Colonic mucosa (tissue), 4 donors: ENCODE measurements at regions not wholly inside any gene's neighbourhood (a gene's known extent, or its start where the extent isn't known, plus 50 kb on each side); places are given as distances from the start of the nearest gene placed in this dataset.

Experiments used
- DNase-seq: peaks from one replicate; pipeline ENCODE4 v3.0.0-alpha.2; 2020
- H3K27ac ChIP-seq: fragments of 200-600 bp; one replicate; pipeline ENCODE4 v1.8.0; 2021
- H3K27me3 ChIP-seq: fragments of 200-600 bp; one replicate; pipeline ENCODE4 v1.8.0; 2021
- H3K36me3 ChIP-seq: fragments of 200-600 bp; one replicate; pipeline ENCODE4 v1.8.0; 2021
- H3K4me1 ChIP-seq: fragments of 200-600 bp; one replicate; pipeline ENCODE4 v1.8.0; 2021; ENCODE audit warnings: mild to moderate bottlenecking
- H3K4me3 ChIP-seq: fragments of 200-600 bp; one replicate; pipeline ENCODE4 v1.8.0; 2021
- H3K9ac ChIP-seq, 2 donors: one replicate each; pipeline ENCODE4 v1.7.0; 2013; ENCODE audit warnings: control low read depth in 2 of 2, low read depth in 2 of 2, low read length in 2 of 2
- H3K9me3 ChIP-seq: fragments of 200-600 bp; one replicate; pipeline ENCODE4 v1.8.0; 2021
- CTCF ChIP-seq: fragments of 200-600 bp; IDR thresholded peaks from one replicate; pipeline ENCODE4 v1.8.0; 2022; ENCODE audit warnings: antibody characterized with exemption, mild to moderate bottlenecking
- intact Hi-C: fragments of 100-400 bp; cut with DNase I; formaldehyde crosslinking; loops from one replicate; pipeline ENCODE4 v1.14.1; 2022
- donor health status: healthy.
- donor health status: DM: no; HTN: no; CAD: no.
- donor health status: DM: no; HTN: no; CAD: no.

- DNase-seq, result no peak
- Histone ChIP-seq H3K9me3 (no peaks in the 10 kb centered on the region), H3K9ac (no peak overlapping the region), H3K36me3 (no peaks in the 10 kb centered on the region), H3K4me1 (no peaks in the 10 kb centered on the region), H3K4me3 (no peak overlapping the region), H3K27ac (no peak overlapping the region), H3K27me3 (no peaks in the 10 kb centered on the region)
- no peak for TF ChIP-seq CTCF
- intact Hi-C loops, result no loop called here
Measured at GRCh38 chr2:204116159-204116792, 179.7 kb downstream of the ICOS start.

- H3K27ac ChIP-seq, result no peak overlapping the region
- no peak overlapping the region for H3K4me3 ChIP-seq
- no peak for DNase-seq
- H3K4me1 ChIP-seq, result no peaks in the 10 kb centered on the region
- no peak overlapping the region for H3K9ac ChIP-seq
- TF ChIP-seq CTCF, result no peak
- no peaks in the 10 kb centered on the region for H3K36me3 ChIP-seq
- H3K27me3 ChIP-seq, result no peaks in the 10 kb centered on the region
- no peaks in the 10 kb centered on the region for H3K9me3 ChIP-seq
- intact Hi-C loops, result no loop called here
Measured at GRCh38 chr2:204122425-204122824, 185.9 kb downstream of the ICOS start.

GRCh38 chr2:204124140-204124750 lies 187.7 kb downstream of the ICOS start:
- H3K4me1 ChIP-seq, result no peaks in the 10 kb centered on the region
- H3K27ac ChIP-seq, result no peak overlapping the region
- no peak for TF ChIP-seq CTCF
- intact Hi-C loops, result no loop called here
- H3K9ac ChIP-seq, result no peak overlapping the region
- DNase-seq, result no peak
- H3K4me3 ChIP-seq, result no peak overlapping the region
- no peaks in the 10 kb centered on the region for H3K9me3 ChIP-seq
- no peaks in the 10 kb centered on the region for H3K27me3 ChIP-seq
- no peaks in the 10 kb centered on the region for H3K36me3 ChIP-seq

- Histone ChIP-seq H3K36me3 (no peaks in the 10 kb centered on the region), H3K27me3 (no peaks in the 10 kb centered on the region), H3K27ac (no peak overlapping the region), H3K9me3 (no peaks in the 10 kb centered on the region), H3K4me1 (no peaks in the 10 kb centered on the region), H3K9ac (no peak overlapping the region), H3K4me3 (no peak overlapping the region)
- no peak for TF ChIP-seq CTCF
- no peak for DNase-seq
- intact Hi-C loops, result no loop called here
Measured at GRCh38 chr2:204126705-204127104, 190.1 kb downstream of the ICOS start.

GRCh38 chr2:204127238-204127637 lies 190.7 kb downstream of the ICOS start:
- no peaks in the 10 kb centered on the region for H3K4me1 ChIP-seq
- H3K27me3 ChIP-seq, result no peaks in the 10 kb centered on the region
- no peaks in the 10 kb centered on the region for H3K36me3 ChIP-seq
- intact Hi-C loops, result no loop called here
- no peak overlapping the region for H3K9ac ChIP-seq
- H3K4me3 ChIP-seq, result no peak overlapping the region
- H3K27ac ChIP-seq, result no peak overlapping the region
- H3K9me3 ChIP-seq, result no peaks in the 10 kb centered on the region
- no peak for TF ChIP-seq CTCF
- no peak for DNase-seq
